Mucosa of descending colon (tissue), 3 donors: ENCODE measurements at regions not wholly inside any gene's neighbourhood (a gene's known extent, or its start where the extent isn't known, plus 50 kb on each side); places are given as distances from the start of the nearest gene placed in this dataset.

ENCODE experiments used
- ATAC-seq: fragments of 200-7000 bp; cut with Tn5 transposase; one replicate; pipeline ENCODE4 v1.9.1; 2020; ENCODE audit warnings: mild to moderate bottlenecking, moderate library complexity
- DNase-seq, 3 donors: peaks; one replicate each; pipeline ENCODE4 v3.0.0-alpha.2; 2020
- H3K36me3 ChIP-seq: fragments of 200-600 bp; one replicate; pipeline ENCODE4 v1.8.0; 2021; ENCODE audit warnings: low read depth, mild to moderate bottlenecking
- H3K4me1 ChIP-seq: fragments of 200-600 bp; one replicate; pipeline ENCODE4 v1.8.0; 2021; ENCODE audit warnings: low read depth, mild to moderate bottlenecking
- H3K4me3 ChIP-seq: fragments of 200-600 bp; one replicate; pipeline ENCODE4 v1.8.0; 2021; ENCODE audit warnings: mild to moderate bottlenecking
- H3K9me3 ChIP-seq: fragments of 200-600 bp; one replicate; pipeline ENCODE4 v1.8.0; 2021; ENCODE audit warnings: mild to moderate bottlenecking
- intact Hi-C, 2 donors: fragments of 100-400 bp; cut with DNase I in 1 of 2; cut with micrococcal nuclease in 1 of 2; formaldehyde crosslinking; loops; one replicate each; pipeline versions ENCODE4 v1.11.0 to v1.11.1; 2022; cut with DNase I, micrococcal nuclease
- TF ChIP-seq, protein P1 (sequence below): fragments of 200-600 bp; IDR thresholded peaks from one replicate; pipeline ENCODE4 v1.8.0; 2022; ENCODE audit warnings: antibody characterized with exemption, mild to moderate bottlenecking
- donor health status: DM: no; HTN: no; CAD: no; lungs with moderate emphysema.
- donor health status: DM: no; HTN: no; CAD: no.
- donor health status: DM: no; HTN: yes; CAD: no.

DNA sequence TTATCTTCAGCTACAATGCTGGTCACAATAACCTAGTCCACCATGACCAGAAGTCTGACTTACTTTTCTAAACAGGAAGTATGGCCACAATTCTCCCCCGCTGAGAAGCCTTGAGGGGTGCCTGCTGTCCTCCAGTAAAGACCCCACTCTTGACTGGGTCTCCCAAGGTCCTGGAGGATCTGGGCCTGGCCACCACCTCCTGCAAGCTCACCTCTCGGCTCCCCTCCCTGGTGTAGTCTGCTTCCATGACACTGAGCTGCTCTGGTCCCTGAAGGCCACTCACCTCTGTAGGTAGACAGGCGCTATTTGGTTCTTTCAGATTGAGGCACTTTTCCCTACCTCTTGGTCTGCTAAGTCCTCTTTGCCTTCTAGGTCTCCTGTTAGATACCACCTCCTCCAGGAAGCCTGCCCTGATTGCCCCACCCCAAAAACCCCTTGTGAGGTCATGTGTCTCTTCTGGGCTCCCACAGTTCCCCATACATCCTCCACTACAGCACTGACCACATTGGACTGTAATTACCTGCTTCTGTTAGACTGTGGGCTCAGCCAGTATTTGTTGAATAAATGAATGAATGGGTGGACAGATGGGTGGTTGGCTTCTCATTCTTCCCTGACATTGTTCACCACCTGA, 62.6 kb upstream of the IER5L start:
- DNase-seq (peak in 2 of 3 donors; percentile 8 to 30), ATAC-seq (no peak)
- H3K4me3 ChIP-seq: no peak overlapping the region
- TF ChIP-seq, protein P1, sequence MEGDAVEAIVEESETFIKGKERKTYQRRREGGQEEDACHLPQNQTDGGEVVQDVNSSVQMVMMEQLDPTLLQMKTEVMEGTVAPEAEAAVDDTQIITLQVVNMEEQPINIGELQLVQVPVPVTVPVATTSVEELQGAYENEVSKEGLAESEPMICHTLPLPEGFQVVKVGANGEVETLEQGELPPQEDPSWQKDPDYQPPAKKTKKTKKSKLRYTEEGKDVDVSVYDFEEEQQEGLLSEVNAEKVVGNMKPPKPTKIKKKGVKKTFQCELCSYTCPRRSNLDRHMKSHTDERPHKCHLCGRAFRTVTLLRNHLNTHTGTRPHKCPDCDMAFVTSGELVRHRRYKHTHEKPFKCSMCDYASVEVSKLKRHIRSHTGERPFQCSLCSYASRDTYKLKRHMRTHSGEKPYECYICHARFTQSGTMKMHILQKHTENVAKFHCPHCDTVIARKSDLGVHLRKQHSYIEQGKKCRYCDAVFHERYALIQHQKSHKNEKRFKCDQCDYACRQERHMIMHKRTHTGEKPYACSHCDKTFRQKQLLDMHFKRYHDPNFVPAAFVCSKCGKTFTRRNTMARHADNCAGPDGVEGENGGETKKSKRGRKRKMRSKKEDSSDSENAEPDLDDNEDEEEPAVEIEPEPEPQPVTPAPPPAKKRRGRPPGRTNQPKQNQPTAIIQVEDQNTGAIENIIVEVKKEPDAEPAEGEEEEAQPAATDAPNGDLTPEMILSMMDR: no peak
- H3K9me3 ChIP-seq: no peaks in the 10 kb centered on the region
- intact Hi-C loops: no loop called here
- H3K36me3 ChIP-seq: no peaks in the 10 kb centered on the region
- no peaks in the 10 kb centered on the region for H3K4me1 ChIP-seq

DNA sequence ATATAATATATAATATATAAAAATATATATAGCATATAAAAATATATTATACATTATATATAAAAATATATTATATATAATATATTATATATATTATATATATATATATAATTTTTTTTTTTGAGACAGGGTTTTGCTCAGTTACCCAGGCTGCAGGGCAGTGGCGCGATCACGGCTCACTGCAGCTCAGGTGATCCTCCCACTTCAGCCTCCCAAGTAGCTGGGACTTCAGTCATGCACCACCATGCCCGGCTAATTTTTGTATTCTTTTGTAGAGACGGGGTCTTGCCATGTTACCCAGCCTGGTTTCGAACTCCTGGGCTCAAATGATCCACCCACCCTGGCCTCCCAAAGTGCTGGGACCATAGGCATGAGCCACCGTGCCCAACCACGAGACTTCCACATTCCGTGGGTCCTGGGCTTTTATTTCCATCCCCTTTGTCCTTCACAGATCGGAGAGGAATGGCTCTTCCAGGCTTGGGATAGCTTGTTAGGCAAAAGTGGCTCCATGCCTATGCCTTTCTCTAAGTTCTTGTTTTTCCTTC, 62.0 kb upstream of the IER5L start:
- no peak for ATAC-seq
- TF ChIP-seq, protein P1: no peak
- intact Hi-C loops: no loop called here
- Histone ChIP-seq H3K4me1 (no peaks in the 10 kb centered on the region), H3K4me3 (no peak overlapping the region), H3K36me3 (no peaks in the 10 kb centered on the region), H3K9me3 (no peaks in the 10 kb centered on the region)
- peak in 1 of 3 donors; percentile 16 for DNase-seq

DNA sequence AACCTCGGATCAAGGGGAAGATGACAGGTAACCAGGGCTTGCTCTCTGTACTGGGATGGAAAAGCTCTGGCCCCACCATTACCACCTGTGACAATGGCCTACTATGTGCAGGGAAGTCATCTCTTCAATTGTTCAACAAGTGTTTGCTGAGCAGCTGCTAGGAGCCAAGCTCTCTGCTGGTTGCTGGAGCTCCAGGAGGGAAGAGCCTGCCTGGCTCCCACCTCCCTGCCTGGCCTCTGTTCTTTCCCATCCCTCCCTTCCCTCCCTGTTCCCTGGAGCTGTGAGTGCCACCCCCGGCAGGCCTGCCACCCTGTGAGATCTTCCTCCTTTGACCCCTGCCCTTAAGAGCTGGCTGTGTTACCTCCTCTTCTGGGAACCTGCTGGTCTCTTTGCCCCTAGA, 59.7 kb upstream of the IER5L start:
- no peaks in the 10 kb centered on the region for H3K36me3 ChIP-seq
- TF ChIP-seq, protein P1: no peak
- intact Hi-C loops: no loop called here
- no peak overlapping the region for H3K4me3 ChIP-seq
- ATAC-seq (no peak), DNase-seq (peak in 1 of 3 donors; percentile 18)
- no peaks in the 10 kb centered on the region for H3K9me3 ChIP-seq
- no peaks in the 10 kb centered on the region for H3K4me1 ChIP-seq

DNA sequence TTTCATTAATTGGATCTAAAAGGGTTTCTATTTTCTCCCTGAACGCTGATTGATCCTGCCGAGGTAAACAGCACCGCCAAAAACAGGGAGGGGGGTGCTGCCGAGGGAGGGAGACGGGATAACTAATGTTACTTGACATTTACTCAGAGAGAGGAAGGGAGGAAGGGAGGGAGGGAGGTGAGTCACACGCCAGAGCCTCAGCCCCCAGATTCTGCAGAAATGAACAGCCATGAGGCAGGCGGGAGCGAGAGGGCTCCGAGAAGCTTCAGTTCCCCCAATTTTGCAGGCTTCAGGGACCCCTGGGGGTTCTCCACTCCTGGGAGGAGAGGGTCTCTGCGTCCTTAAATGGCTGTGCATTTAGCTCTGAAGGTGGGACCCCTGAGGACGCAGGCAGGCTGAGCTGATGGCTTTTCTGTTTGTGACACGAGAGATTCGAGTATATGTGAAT, 59.1 kb upstream of the IER5L start:
- DNase-seq (peak in 1 of 3 donors; percentile 36), ATAC-seq (peak; percentile 60)
- Histone ChIP-seq H3K9me3 (no peaks in the 10 kb centered on the region), H3K4me3 (no peak overlapping the region), H3K36me3 (no peaks in the 10 kb centered on the region), H3K4me1 (no peaks in the 10 kb centered on the region)
- TF ChIP-seq, protein P1: no peak
- intact Hi-C loops: no loop called here

DNA sequence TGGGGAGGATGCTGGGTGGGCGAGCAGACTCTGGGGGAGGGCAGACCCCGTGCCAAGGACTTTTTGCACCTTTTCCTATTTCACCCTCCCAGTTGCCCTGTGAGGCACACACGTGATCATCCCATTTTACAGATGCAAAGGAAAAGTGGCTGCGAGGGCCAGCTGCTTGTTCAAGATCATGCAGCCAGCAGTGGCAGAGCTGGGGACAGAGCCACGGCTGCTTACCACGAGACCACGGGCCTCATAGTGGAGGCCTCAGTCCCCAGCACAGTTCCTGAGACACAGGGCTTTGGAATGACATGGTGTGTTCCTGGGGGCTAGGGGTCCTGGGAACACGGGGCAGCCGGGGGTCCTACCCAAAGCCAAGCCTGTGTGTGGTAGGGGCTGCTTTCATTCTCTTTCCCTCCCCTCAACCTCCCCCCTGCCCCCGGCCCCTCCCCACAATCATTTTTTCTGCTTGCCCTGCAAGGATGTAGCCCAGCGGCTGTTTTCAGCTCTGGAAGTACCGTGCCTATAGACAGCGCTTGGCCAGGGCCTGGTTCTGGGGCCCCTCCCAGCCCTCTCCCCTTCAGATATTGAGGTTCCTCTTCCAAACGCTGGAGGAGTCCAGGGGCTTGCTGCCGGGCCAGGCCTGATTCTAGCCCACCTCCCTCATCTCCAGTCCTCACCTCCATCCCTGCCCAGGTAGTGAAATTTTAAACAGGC, 58.5 kb upstream of the IER5L start:
- Histone ChIP-seq H3K36me3 (no peaks in the 10 kb centered on the region), H3K9me3 (no peaks in the 10 kb centered on the region), H3K4me3 (no peak overlapping the region), H3K4me1 (no peaks in the 10 kb centered on the region)
- peak in 1 of 3 donors; percentile 41 for DNase-seq
- intact Hi-C loops: no loop called here
- ATAC-seq: peak; percentile 32
- TF ChIP-seq, protein P1: no peak
